GM12875 (cell line): ENCODE measurements at regions not wholly inside any gene's neighbourhood (a gene's known extent, or its start where the extent isn't known, plus 50 kb on each side); places are given as distances from the start of the nearest gene placed in this dataset.

Source experiments
- H3K4me3 ChIP-seq: one replicate; pipeline ENCODE4 v1.5.1; 2011; ENCODE audit warnings: low read depth, low read length, control low read depth
- TF ChIP-seq, protein P1 (sequence below): IDR thresholded peaks from 2 replicates; pipeline ENCODE4 v1.5.1; 2011; ENCODE audit warnings: low read depth, mild to moderate bottlenecking, control low read depth, inconsistent platforms, low read length, moderate library complexity, borderline replicate concordance; ENCODE audit not compliant: insufficient read depth

DNA sequence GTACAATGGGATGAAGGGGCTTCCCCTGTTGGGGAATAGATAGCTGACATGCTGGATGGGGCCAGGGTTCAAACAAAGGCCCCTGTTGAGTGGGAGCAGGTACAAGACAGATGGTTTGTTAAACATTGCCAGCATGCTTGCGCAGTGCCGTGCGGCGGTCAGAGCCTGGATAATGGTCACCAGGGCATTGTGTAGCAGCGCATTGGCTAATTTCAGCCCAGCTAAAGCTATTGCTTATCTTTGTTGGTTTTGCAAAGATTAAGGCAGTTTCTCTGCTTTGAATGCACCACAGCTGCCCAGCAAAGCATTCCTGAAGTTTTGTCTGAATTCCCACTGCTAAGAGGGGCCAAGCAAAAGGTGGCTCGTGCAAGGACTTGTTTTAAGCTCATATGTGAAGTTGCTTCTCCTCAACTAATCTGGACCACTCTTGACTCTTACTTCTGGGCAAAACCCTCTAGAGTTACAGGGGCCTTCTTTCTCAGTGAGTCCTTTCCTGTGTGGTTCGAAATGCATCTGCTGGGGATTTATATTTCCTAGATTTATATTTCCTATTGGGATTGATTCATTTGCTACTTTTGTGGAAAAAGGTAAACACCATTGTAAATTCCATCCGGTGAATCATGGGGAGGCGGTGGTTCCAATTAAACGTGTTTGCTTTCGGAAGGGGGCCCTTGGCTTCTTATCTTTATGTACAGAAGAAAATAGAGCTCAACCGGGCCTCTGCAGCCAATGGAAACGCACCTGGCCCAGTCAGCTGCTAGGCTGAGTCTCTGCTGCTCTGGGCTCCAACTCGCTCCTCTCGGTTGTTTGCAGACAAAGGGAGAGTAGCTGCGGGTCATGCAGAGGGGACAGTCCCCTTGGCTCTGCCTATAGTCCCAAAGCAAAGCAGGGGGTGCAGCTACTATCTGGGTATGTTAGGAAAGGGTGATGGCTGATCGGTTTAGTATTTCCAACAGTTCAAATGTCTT, 72.1 kb downstream of the FOXA2 start:
- no peak overlapping the region for H3K4me3 ChIP-seq
- TF ChIP-seq, protein P1, sequence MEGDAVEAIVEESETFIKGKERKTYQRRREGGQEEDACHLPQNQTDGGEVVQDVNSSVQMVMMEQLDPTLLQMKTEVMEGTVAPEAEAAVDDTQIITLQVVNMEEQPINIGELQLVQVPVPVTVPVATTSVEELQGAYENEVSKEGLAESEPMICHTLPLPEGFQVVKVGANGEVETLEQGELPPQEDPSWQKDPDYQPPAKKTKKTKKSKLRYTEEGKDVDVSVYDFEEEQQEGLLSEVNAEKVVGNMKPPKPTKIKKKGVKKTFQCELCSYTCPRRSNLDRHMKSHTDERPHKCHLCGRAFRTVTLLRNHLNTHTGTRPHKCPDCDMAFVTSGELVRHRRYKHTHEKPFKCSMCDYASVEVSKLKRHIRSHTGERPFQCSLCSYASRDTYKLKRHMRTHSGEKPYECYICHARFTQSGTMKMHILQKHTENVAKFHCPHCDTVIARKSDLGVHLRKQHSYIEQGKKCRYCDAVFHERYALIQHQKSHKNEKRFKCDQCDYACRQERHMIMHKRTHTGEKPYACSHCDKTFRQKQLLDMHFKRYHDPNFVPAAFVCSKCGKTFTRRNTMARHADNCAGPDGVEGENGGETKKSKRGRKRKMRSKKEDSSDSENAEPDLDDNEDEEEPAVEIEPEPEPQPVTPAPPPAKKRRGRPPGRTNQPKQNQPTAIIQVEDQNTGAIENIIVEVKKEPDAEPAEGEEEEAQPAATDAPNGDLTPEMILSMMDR = no peak

DNA sequence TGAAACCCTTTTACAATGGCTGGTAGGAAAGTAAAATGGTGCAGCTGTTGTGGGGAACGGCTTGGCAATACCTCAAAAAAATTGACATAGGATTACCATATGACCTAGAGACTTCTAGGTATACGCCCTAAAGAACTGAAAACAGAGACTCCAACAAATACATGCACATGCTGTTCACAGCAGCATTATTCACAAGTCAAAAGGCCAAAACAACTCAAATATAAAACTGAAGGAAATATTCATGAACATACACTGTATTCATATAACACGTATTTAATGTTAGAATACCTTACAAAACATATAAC, 74.6 kb downstream of the FOXA2 start:
- TF ChIP-seq, protein P1 = no peak
- H3K4me3 ChIP-seq = no peak overlapping the region

DNA sequence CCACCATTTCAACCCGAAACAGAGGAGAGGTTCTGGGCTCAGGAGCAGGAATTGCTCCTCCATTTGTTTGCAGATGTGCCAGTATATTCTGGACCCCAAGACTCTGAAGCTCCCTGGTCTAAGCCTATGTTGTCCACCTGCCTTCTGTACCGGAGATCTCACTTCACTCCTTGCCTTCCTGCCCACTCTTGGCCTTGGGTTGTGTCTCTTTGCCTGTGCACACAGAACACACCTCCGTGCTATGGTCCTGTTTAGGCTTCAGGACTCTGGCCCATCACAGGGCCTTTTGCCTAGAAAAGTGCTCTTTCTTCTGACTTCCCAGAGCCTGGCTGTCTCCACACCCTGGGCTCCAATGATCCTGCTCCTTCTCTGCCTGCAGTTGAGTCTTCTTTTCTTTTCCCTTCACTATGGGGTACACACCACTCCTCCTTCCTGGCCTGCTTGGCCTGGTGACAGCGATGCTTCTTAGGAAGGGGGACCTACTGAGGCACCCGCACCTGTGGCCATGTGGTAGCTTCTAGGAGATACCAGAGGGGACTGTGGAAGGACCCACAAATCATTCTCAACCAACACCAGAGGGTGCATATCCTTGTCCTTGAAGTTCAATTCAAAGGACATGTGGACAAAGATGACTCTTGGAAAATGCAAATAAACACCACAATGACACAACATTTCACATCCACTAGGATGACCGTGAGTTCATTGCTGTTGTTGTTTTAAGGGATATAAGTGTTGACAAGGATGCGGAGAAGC, 75.1 kb downstream of the FOXA2 start:
- TF ChIP-seq, protein P1 = no peak

DNA sequence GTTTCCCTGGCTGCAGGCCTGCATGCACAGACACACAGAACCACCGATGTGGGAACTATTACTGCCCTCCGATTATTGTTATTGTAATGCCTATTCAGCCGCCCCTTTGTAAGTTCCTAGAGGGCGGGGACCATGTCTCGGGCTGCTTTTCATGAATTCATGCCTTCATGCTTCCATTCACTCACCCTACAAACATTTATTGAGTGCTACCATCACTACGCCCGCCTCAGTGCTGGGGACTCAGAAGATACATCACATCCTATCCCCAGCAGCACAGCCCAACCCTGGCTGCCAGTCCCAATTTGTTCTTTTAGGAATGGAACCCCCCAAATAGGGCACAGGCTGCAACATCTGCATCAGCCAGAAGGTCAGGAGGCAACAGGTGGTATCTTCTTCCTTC, 75.9 kb downstream of the FOXA2 start:
- TF ChIP-seq, protein P1 = no peak
- H3K4me3 ChIP-seq = no peak overlapping the region

More for the DNA sequence above, 75.1 kb downstream of the FOXA2 start:
- H3K4me3 ChIP-seq = no peak overlapping the region

DNA sequence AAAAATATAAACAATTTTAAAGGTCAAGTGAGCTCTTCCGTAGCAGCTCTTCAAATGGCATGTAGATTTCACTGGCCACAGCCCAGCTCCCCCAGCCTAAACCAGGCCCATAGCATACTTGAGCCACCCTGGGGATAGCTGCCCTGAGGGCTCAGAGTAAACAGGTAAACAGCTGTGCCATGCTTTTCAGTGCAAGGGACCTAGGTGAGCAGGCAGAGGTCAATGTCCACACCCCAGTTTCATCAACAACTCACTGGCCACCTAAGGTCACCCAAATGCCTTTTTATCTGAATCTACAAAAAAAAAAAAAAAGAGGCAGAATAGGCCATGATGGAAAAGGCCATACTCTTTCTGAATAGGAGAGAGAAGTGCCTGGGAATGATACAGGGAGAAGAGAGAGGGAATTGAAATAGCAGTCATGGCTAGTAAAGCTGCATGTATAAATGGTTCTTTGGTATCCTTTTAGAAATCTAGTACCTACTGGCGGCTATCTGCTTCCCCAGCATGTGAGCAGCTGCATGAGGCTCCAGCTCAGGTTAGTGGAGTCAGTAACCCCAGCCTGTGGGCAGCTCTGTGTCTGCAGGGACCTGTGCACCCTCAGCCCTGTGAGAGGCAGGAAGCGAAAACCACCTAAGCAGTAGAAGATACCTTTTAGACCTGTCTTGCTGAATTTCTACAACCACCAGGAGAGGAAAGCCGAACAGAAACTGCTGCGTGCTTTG, 77.0 kb downstream of the FOXA2 start:
- TF ChIP-seq, protein P1 = no peak

DNA sequence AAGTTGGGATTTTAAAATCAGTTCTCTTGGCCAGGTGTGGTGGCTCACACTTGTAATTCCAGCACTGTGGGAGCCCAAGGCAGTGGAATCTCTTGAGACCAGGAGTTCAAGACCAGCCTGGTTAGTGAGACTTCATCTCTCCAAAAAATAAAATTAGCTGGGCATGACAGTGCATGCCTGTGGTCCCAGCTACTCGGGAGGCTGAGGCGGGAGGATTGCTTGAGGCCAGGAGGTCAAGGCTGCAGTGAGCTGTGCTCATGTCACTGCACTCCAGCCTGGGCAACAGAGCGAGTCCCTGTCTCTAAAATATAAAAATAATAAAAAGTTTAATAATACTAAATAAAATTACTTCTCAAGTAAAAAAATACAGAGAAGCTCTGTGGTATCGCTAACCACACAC, 77.5 kb downstream of the FOXA2 start:
- no peak overlapping the region for H3K4me3 ChIP-seq
- TF ChIP-seq, protein P1 = no peak

More for the DNA sequence above, 77.0 kb downstream of the FOXA2 start:
- no peak overlapping the region for H3K4me3 ChIP-seq
